ENCODE measurements at regions not wholly inside any gene's neighbourhood (a gene's known extent, or its start where the extent isn't known, plus 50 kb on each side); places are given as distances from the start of the nearest gene placed in this dataset.

DNA sequence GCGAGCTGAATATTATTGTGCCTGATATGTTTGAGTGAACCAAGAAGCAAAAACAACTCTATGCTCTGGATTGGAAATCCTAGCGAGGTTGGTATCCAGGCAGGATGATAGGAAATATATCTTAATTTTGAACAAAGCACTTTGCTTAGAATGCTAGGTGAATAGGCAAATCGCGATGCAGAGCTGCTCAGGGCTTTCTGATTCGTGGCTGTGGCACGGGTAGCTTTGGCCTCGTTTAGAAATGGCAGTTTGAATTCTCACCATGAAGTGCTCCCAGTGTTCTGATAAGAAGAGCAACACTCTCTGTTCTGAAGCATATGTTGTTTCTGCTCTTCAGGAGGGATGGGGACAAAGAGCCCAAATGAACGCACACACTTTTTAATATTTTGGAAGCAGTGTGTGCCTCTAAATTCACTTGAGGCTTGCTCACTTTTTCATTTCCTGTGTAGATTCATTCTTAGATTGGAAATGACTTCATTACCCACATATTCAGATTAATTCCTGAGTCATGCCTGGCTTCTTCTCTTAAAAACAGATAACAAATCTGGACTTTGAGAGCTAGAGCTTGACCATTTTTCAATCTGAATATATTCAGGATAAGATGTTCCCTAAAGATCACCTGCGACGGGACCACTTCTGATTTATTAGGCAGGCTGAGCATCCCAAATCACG lies 200.9 kb downstream of the RPAP3 start:
- TF ChIP-seq CTCF (IDR thresholded peaks at IDR 0.05; ENCODE audit: low read depth, low read length) (no peak), MYC (IDR thresholded peaks at IDR 0.05; ENCODE audit: low read depth, low read length) (no peak), MAX (IDR thresholded peaks at IDR 0.05; ENCODE audit: low read depth, low read length) (no peak), POLR2A (IDR thresholded peaks at IDR 0.05; ENCODE audit: extremely low read depth, insufficient read length) (no peak)
- no peak overlapping the region for H3K4me3 ChIP-seq (ENCODE audit: low read depth, low read length)
- DNase-seq (ENCODE audit: low read depth) = no peak

- no peak overlapping the region for H3K4me3 ChIP-seq (ENCODE audit: low read depth, low read length)
- no peak for TF ChIP-seq CTCF (IDR thresholded peaks at IDR 0.05; ENCODE audit: low read depth, low read length)
- TF ChIP-seq MAX (IDR thresholded peaks at IDR 0.05; ENCODE audit: low read depth, low read length) = no peak
- TF ChIP-seq MYC (IDR thresholded peaks at IDR 0.05; ENCODE audit: low read depth, low read length) = no peak
- no peak for TF ChIP-seq POLR2A (IDR thresholded peaks at IDR 0.05; ENCODE audit: extremely low read depth, insufficient read length)
- DNase-seq (ENCODE audit: low read depth) = no peak
These were observed 212.0 kb downstream of the RPAP3 start for GRCh38 chr12:47493801-47494200.

DNA sequence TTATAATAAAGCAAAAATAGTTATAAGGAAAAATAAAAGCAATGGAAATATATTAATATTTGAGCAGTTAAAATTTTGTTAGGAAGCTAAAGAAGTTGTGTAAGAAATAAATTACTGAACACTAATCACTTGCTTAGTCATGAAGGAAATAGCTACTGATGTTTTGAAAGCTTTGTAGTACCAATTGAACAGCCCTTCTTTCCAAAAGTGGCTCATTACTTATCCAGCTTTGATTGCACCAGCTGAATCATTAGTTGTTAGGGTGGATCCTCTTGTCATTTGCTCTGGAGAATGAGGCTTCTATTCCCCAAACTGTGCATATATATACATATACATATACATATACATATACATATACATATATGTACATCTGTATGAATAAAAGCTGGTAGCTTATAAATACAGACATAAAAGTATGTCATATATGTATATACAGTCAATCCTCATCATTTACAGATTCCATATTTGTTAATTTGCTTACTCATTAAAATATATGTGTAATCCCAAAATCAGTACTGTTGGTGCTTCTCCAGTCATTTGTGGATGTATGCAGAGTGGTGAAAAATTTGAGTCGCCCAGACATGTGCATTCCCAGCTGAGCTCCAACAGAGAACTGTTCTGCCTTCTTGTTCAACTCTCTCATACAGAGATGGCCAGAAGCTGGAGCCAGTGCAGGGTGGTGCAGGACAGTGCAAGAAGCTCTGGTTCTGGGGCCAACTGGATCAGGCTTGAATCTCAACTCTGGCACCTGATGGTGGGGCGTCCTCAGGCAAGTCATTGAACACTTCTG lies 214.1 kb downstream of the RPAP3 start:
- H3K4me3 ChIP-seq (ENCODE audit: low read depth, low read length) = no peak overlapping the region
- TF ChIP-seq POLR2A (IDR thresholded peaks at IDR 0.05; ENCODE audit: extremely low read depth, insufficient read length) = no peak
- DNase-seq (ENCODE audit: low read depth) = no peak

DNA sequence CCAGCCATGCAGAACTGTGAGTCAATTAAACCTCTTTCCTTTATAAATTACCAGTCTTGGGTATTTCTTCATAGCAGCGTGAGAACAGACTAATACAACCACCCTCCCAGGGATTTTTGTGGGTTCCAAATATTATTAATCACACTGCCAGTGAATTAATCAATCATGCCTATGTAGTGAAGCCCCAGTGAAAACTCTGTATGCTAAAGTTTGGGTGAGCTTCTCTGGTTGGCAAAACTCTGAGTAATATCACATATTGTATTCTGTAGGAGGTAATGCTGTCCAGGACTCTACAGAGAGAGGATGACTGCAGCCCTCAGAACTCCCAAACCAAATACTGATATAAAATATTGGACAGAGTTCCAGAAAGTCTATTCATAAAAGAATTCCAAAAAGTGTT lies 216.9 kb downstream of the RPAP3 start:
- no peak for DNase-seq (ENCODE audit: low read depth)
- no peak for TF ChIP-seq MAX (IDR thresholded peaks at IDR 0.05; ENCODE audit: low read depth, low read length)
- TF ChIP-seq POLR2A (IDR thresholded peaks at IDR 0.05; ENCODE audit: extremely low read depth, insufficient read length) = no peak
- no peak for TF ChIP-seq MYC (IDR thresholded peaks at IDR 0.05; ENCODE audit: low read depth, low read length)
- TF ChIP-seq CTCF (IDR thresholded peaks at IDR 0.05; ENCODE audit: low read depth, low read length) = no peak
- no peak overlapping the region for H3K4me3 ChIP-seq (ENCODE audit: low read depth, low read length)

- TF ChIP-seq MAX (IDR thresholded peaks at IDR 0.05; ENCODE audit: low read depth, low read length) = no peak
- TF ChIP-seq POLR2A (IDR thresholded peaks at IDR 0.05; ENCODE audit: extremely low read depth, insufficient read length) = no peak
- no peak for TF ChIP-seq CTCF (IDR thresholded peaks at IDR 0.05; ENCODE audit: low read depth, low read length)
- no peak for DNase-seq (ENCODE audit: low read depth)
These were observed 224.8 kb downstream of the RPAP3 start for GRCh38 chr12:47481041-47481440.

GRCh38 chr12:47478426-47478825 lies 227.4 kb downstream of the RPAP3 start:
- TF ChIP-seq MYC (IDR thresholded peaks at IDR 0.05; ENCODE audit: low read depth, low read length) = no peak
- TF ChIP-seq MAX (IDR thresholded peaks at IDR 0.05; ENCODE audit: low read depth, low read length) = no peak
- TF ChIP-seq POLR2A (IDR thresholded peaks at IDR 0.05; ENCODE audit: extremely low read depth, insufficient read length) = no peak
- TF ChIP-seq CTCF (IDR thresholded peaks at IDR 0.05; ENCODE audit: low read depth, low read length) = no peak
- no peak overlapping the region for H3K4me3 ChIP-seq (ENCODE audit: low read depth, low read length)
- no peak for DNase-seq (ENCODE audit: low read depth)

More at GRCh38 chr12:47481041-47481440, 224.8 kb downstream of the RPAP3 start:
- H3K4me3 ChIP-seq (ENCODE audit: low read depth, low read length) = no peak overlapping the region

All from NB4 (cell line).